Fibroblast of skin of left biceps (primary cell): ENCODE measurements at regions not wholly inside any gene's neighbourhood (a gene's known extent, or its start where the extent isn't known, plus 50 kb on each side); places are given as distances from the start of the nearest gene placed in this dataset.
"Not testable (repeated sequence)": the region's sequence is repeated elsewhere in the genome, so short reads cannot be mapped to it uniquely, and the experiment has no call there.

Experiments
- DNase-seq, 2 experiments: peaks; one replicate each; pipeline ENCODE4 v3.0.0-alpha.2; 2013; ENCODE audit warnings: low read depth in 2 of 2

DNA sequence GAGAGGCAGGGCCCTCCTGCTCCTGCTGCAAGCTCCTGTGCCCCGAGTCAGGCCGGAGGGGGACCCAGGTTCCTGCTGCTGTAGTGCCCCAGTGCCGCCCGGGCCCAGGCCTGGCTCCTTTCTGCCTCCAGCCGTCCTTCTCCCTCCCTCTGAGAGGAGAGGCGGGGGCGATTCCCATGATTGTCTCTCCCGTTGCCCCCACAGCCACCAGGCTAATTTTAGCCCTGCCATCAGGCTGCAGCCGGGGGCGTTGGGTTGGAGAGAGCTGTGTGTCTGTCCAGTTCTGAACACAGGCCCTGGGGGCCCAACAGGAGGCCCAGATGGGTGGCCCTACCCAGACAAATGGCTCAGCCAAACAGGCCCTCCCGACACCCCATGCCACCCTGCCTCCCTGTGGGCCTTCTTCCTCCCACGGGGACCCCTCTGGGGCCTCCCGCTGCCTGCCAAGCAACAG lies 214.8 kb downstream of the TBC1D2B start:
- no peak for DNase-seq

DNA sequence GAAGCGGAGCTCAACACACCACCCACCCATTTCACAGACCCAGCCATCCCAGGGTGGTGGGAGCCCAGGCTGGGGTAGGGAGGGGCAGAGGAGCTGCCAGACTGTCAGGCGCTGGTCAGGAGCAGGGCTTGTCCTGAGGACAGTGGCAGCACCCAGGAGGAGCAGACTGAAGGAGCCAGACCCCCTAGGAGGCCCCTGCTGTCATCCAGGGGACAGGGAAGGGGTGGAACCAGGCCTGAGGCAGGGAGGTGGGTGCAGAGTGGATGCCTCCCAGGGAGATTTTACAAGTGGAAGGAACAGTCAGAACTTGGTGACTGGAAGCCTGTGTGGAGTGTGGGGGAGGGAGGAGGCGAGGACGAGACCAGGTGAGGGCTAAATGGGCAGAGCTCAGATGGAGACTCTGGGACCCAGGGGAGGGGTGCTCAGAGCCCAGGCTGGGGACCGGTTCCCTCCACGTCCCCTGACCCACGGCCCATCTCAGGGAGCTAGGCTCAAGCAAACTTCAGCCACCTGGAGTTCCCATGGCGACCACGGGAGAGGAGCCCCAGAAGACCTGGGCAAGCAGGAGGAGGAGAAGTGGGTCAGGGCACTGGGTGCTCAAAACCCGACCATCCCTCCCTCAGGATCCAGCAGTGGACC lies 215.4 kb downstream of the TBC1D2B start:
- not testable (repeated sequence) for DNase-seq

DNA sequence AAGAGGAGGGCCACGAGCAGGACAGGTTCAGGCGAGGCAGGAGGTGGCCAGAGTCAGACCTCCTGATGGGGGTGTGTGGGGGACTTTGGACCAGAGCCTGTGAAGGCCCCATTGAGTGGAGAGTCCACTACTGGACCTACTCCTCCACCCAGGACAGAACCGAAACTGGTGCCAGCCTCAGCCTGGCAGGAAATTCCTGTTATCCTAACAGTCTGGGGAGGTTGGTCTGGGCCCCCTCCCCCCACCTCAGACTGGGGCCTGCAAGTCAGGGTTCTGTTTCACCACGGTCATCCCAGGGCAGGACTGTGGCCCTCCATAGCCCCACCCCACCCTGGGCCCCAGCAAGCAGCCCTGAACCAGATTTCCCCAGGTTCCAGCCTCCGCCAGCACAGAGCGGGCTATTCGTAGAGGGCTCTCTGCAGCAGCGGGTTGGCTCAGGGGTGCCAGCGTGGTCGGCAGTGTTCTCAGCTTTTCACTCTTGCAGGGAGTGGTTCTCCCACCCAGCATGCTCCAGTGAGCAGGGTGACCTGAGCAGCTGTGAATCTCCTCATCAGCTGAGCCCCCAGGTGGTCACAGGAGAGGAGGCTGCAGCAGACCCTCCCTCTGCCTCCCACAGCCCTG lies 217.3 kb downstream of the TBC1D2B start:
- DNase-seq: no peak

DNA sequence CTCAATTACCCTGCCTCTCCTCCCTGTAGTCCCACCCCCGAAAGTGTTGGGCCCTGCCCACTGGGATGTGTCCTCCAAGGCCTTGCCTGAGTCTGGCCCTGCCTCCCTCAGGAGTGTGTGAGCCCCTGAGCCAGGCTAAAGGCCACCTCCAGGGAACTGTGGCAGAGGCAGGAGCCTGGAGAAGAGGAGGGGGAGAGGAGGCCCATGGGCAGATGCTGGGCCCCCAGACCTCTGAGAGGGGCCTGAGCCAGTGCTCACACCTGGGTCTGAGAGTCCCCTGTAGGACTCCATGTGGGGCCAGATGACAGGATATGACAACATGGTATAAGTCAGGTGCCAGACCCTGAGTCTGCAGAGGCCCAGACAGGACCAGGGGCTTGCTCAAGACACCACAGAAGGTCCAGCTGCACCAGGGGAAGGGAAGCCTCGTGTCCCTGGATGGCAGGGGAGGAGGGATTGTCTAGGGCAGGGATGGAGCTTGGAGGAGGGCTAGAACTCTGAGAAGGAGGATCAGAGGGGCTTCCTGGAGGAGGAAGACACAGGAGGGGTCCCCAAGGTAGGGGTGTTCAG lies 217.9 kb downstream of the TBC1D2B start:
- no peak for DNase-seq

DNA sequence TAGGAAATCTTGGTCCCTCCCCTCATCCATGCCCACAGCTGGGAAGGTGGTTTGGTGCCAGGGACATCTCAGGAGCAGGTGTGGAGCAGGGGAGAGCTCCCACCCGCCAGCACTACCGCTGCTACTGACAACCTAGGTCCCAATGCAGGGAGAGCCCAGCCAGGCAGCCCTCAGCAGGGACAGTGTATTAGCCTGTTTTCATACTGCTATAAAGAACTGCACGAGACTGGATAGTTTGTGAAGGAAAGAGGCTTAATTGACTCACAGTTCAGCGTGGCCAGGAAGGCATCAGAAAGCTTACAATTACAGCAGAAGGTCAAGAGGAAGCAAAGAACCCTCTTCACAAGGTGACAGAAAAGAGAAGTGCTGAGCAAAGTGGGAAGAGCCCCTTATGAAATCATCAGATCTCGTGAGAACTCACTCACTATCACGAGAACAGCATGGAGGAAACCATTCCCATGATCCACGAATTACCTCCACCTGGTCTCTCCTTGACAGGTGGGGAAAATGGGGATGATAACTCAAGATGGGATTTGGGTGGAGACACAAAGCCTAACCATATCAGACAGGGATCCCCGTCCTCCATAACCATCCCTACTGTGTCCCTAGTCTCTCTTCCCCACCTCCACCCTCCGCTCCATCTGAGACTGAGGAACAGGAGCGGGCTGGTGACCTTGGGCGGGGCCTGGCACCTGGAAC lies 218.6 kb downstream of the TBC1D2B start:
- DNase-seq: no peak

DNA sequence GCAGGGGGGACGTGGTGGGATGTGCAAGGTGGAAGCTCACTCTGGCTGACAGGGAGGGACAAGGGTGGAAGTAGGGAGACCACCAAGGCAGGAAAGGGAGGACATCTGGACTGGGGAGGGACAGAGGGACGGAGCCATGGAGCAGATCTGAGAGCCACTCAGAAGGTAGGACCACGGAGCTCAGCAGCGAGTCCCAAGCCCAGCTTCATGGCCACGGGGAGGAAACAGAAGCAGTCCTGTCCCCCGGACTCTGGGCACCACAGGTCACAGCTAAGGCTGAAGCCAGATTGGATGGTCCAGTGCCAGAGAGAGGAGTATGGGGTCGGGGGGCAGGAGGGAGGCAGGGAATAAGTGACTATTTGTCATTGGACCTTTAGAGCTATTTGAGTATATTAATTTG lies 220.1 kb downstream of the TBC1D2B start:
- no peak for DNase-seq

DNA sequence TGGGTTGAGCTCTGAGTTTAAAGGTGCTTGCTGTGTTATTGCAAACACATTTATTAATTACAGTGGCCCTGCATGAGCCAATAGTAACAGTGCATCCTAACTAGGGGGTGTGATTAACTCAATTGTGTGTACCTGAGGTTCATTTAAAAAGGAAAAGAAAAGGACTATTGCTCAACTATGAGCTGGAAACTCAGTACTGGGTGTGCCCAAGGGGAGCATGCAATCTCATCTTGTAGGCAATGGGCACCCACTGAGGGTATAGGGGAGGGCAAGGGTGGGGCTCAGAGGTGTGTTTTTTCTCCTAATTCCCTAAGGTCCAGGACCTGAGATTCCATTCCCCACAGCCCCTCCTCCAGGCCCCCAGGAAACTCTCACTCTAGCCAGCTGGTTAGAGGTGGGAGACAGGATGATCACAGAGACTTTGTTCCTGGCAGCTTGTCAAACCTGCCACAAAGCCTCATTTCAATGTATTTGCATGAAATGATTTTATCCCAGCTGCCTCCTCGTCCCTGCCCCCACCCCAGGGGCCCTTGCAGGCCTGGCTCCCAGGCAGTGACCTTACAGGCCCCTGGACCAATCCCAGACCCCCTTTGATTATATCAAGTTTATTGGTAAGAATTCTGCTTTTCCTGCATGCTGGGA lies 220.7 kb downstream of the TBC1D2B start:
- DNase-seq: no peak

DNA sequence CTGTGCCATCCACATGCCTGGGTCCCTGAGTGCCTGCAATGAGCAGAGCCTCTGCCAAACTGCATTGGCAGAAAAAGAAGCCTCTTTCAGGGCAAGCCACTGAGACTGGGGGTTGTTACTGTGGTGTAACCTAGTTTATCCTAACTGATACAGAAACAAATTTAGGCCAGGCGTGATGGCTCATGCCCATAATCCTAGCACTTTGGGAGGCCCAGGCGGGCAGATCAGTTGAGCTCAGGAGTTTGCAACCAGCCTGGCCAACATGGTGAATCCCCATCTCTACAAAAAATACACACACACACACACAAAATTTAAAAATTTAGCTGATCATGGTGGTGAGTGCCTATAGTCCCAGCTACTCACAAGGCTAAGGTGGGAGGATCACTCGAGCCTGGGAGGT lies 221.6 kb downstream of the TBC1D2B start:
- DNase-seq: no peak

DNA sequence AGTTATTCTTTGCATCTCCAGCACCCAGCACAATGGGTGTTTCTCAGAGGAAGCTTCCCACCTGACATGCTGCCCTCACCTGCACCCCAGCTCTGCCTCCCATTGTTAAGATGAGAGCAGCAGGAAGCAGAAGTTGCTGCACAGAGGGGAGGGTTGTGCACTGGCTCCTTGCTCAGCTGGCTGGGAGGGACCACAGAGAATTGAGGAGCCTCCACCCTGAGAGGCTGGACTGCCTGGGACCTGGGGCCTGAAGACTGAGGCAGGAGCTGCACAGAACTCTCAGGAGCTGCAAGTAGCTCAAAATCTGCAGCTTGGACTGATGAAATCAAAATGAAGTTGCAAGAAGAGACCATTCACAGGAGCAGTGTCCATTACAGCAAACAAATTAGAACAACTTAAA lies 222.3 kb upstream of the LINGO1 start:
- DNase-seq: no peak

DNA sequence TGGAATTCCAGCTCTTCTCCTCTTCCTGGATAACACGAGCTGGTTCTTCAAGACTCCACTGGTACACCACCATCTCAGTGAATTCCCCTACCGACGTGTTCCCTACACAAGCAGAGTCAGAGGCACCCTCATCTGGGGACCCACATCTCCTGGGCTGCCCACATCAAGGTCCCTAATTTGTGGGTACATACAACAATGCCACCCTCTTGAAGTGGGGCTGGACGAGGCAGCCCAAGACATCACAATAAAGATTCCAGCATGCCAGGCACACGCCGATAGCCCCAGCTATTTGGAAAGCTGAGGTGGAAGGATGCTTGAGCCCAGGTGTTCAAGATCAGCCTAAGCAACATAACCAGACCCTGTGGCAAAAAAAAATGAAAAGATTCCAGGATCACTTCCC lies 221.2 kb upstream of the LINGO1 start:
- DNase-seq: no peak

DNA sequence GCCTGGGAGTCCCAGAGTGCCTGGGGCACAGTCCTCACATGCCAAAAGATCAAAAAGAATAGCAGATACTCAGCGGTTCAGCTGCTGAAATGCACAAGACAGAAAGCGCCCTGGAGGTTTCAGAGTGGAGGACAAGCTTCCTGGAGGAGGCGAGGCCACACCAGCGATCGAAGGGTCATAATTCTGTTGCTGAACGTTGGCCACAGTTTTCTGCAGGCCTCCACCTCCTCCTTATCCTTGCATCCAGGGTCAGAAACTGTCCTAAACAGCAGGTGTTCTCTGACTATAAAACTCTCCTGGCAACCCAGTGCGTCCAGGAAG lies 220.3 kb upstream of the LINGO1 start:
- DNase-seq: no peak

DNA sequence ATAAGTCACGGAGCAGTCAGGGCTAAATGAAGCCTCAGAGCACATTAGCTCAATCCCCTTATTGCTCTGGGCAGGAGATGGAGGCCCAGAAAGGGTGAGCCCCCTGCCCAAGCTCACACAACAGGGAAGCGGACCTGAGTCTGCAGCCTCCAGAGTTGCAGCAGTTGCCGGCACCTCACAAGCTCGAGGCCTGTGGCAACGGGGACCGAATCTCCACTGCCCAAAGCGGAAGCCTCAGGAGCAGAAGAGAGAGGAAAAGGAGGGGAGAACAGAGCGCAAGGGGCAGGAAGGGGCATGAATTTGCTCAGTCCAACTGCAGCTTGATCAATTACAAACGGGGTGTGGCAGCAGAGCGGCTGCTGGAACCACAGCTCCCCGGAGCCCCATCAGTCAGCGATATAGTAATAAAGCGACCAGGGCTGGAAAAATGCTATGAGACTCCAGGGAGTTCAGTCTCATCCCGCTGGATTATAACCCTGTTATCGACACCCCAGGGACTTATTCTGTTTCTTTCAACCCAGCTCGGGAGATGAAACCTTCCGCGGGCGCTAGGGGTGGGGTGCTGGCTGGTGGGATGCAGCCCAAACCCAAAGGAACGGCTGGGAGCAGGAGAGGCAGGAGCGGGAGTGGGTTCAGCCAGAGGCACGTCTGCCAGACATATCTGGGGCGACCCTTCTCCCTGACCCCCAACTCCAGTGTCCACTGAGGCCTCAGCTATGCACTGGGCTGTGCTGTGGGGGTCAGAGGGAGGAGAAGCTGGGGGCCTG lies 219.7 kb upstream of the LINGO1 start:
- no peak for DNase-seq

DNA sequence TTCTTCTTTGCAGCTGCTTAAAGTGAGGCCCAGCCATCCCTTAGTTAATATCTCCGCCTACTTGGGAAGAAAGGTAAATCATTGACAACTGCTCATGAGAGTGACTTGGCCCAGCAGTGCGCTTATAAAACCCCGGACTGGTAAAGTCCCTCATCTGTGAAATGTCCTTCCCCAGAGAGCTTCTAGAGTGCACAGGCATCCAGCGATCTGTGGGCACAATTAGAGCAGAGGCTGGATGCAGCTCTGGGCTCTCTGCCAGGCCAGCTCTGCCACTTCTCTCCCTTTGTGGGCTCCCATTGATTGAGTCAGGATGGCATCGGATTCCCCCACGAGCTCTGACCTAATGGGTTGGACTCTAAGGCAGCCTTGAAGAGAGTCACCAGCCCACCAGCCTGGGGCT lies 219.0 kb upstream of the LINGO1 start:
- no peak for DNase-seq

DNA sequence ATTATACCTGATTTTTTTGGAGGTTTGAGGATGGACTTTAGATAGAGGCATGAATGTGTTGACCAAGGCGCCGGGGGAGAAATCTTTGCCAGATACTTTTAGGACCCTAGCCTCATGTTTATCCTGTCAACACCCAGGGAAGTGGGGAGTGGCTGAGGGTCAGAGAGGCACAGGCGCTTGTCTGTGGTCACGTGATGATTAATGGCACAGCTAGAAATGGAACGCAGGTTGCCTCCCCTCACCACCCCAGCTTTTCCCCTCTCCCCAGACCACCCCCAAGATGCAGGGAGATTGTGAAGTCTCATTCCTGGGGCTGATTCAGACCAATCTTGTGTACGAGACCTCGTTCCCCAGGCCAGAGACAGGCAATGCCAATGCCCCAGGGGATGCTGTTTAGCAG lies 218.4 kb upstream of the LINGO1 start:
- no peak for DNase-seq

DNA sequence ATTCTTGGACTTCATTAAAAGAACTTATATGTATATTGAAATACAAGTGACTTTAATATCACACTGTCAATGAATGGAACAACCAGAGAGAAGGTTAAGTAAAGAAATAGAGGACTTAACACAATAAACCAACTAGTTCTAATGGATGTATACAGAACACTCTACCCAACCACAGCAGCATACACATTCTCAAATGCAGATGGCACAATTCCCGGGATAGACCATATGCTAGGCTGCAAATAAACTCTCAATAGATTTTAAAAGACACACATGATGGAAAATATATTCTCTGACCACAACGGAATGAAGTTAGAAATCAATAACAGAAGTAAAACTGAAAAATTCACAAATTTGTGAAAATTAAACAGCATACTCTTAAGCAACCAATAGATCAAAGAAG lies 214.3 kb upstream of the LINGO1 start:
- DNase-seq: no peak

DNA sequence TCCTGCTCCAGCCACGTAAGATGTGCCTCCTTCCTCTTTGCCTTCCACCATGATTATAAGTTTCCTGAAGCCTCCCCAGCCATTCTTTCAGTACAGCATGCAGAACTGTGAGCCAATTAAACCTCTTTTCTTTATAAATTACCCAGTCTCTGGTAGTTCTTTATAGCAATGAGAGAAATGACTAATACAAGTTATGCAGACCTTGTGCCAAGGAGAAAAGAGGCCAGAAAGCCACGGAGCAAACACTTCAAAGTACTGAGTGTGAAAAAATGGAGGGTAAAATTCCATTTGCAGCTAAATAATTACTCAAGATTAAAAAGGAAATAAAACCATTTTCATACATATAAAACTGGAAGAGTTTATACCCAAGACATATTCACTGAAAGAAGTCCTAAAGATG lies 213.6 kb upstream of the LINGO1 start:
- DNase-seq: no peak

DNA sequence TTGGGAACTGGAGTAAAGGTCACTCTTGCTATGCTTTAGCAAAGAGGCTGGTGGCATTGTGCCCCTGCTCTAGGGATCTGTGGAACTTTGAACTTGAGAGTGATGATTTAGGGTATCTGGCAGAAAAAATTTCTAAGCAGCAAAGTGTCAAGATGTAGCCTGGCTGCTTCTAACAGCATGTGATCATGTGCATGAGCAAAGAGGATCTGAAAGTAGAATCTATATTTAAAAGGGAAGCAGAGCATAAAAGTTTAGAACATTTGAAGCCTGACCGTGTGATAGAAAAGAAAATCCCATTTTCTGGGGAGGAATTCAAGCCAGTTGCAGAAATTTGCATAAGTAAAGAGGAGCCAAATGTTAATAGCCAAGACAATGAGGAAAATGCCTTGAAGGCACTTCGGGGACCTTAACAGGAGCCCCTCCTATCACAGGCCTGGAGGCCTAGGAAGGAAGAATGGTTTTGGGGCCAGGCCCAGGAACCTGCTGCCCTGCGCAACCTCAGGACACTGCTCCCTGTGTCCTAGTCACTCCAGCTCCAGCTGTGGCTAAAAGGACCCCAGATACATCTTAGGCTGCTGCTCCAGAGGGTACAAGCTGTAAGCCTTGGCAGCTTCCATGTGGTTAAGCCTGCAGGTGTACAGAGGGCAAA lies 212.2 kb upstream of the LINGO1 start:
- no peak for DNase-seq

DNA sequence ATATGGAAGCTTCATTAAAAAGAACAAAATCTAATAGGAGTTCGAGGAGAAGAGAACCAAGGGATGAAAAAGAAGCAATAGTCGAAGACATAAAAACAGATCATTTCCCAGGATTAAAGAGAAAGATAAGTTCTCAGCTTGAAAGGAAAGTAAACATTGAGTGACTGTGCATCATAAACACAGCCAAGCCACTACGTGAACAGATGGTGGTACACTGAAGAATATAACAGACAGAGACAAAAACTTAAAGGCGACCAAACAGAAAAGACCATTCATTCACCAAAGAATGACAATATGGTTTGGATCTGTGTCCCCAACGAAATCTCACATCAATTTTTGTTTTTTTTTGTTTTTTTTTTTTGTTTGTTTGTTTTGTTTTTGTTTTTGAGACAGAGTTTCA lies 210.8 kb upstream of the LINGO1 start:
- DNase-seq: no peak

DNA sequence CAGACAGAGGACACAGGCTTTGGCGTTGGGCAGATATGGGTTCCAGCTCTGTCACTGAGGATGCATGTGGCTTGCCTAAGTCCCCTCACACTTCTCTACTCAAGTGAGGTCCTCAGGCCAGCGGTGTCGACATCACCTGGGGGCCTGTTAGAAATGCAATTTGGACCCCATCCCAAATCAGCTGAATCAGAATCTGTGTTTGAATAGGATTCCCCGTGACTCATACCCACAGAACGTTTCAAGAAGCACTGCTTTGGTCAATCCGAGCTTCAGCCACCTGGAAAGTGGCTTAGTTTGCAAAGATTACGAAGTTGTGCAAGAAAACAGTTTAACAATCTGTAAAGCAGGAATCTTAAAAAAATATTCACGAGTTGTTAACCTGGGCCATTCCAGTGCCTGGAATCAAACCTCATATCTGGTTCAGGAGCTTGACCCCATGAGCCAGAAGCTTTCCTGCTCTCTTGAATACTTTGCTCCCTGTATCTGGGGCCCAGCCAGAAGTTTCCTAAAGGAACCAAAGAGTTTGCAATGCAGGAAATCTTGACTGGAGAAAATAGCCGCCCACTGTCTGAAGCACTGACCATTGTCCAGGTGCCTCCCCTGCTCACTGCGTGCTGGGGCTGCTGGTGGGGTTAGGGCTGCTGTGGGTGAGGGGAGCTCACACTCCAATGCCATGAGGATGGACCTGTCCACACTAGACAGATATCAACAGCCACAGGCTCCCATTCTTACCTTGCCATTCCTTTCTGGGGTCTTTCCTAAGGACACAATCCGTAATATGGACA lies 208.5 kb upstream of the LINGO1 start:
- DNase-seq: peak; percentile 32 to 33
